GM12878 (cell line): ENCODE measurements at regions not wholly inside any gene's neighbourhood (a gene's known extent, or its start where the extent isn't known, plus 50 kb on each side); places are given as distances from the start of the nearest gene placed in this dataset.

Experiments used
- ATAC-seq: fragments of 200-7000 bp; cut with Tn5 transposase; 3 replicates; pipeline ENCODE4 v1.9.1; 2020; ENCODE audit warnings: mild to moderate bottlenecking, moderate library complexity
- BruUV-seq: library from RNA; stranded (reverse); fragments of 400-500 nt; replicated peaks from 2 replicates; lab custom pipeline; 2021; lab: Mats Ljungman, UMichigan
- CTCF ChIA-PET: fragments of 300-600 bp; sonication (Branson Sonifier 250); formaldehyde crosslinking; extraction: SDS; loops from one replicate; lab custom pipeline; 2021; ENCODE audit warnings: inconsistent platforms; lab: Yijun Ruan, JAX
- POLR2A ChIA-PET: fragments of 350-600 bp; formaldehyde crosslinking; extraction: SDS; loops from one replicate; lab custom pipeline; 2021; ENCODE audit warnings: inconsistent platforms; lab: Charles Lee
- RAD21 ChIA-PET: fragments of 300-600 bp; sonication (Branson Sonifier 250); formaldehyde crosslinking; loops from one replicate; lab custom pipeline; 2023; ENCODE audit warnings: antibody characterized with exemption; ENCODE audit not compliant: unreplicated experiment; lab: Charles Lee
- SMC1A ChIA-PET: fragments of 300-600 bp; sonication (Branson Sonifier 250); formaldehyde crosslinking; loops from one replicate; lab custom pipeline; 2023; ENCODE audit not compliant: unreplicated experiment, uncharacterized antibody; lab: Charles Lee
- DNase-seq: peaks from one replicate; pipeline ENCODE4 v3.0.0-alpha.2; 2011; ENCODE audit warnings: low read depth, low spot score
- FAIRE-seq: peaks from 3 replicates; lab custom pipeline; 2011; peaks lifted over from hg19 to GRCh38; lab: Jason Lieb, UNC
- H2AFZ ChIP-seq: 2 replicates; pipeline ENCODE4 v1.6.0; 2011; ENCODE audit warnings: low read depth, low read length, control low read depth; ENCODE audit not compliant: control insufficient read depth
- H3K27ac ChIP-seq: 2 replicates; pipeline ENCODE4 v1.5.1; 2011; ENCODE audit warnings: control low read depth; ENCODE audit not compliant: control insufficient read depth, insufficient read depth
- H3K27me3 ChIP-seq, 2 experiments: replicated peaks in 1 of 2; 2 replicates each; pipeline versions ENCODE4 v1.6.0 to v1.6.1; 2011; ENCODE audit warnings: low read length in 1 of 2; ENCODE audit not compliant: control insufficient read depth in 2 of 2, insufficient read depth in 2 of 2
- H3K36me3 ChIP-seq, 2 experiments: 2 replicates each; pipeline ENCODE4 v1.5.1; 2011; ENCODE audit warnings: low read length in 1 of 2; ENCODE audit not compliant: control insufficient read depth in 2 of 2, insufficient read depth in 2 of 2
- H3K4me1 ChIP-seq: 2 replicates; pipeline ENCODE4 v1.6.1; 2011; ENCODE audit warnings: mild to moderate bottlenecking, low read length, moderate library complexity, mixed read lengths; ENCODE audit not compliant: control insufficient read depth, insufficient read depth
- H3K4me2 ChIP-seq: 2 replicates; pipeline ENCODE4 v1.6.0; 2011; ENCODE audit warnings: control low read depth; ENCODE audit not compliant: control insufficient read depth, insufficient read depth
- H3K4me3 ChIP-seq: fragments of 200-600 bp; sonication (generic); 2 replicates; pipeline ENCODE4 v1.5.1; 2016
- H3K79me2 ChIP-seq: 2 replicates; pipeline ENCODE4 v1.6.0; 2011; ENCODE audit warnings: low read length; ENCODE audit not compliant: control insufficient read depth, insufficient read depth
- H3K9ac ChIP-seq: 2 replicates; pipeline ENCODE4 v1.8.0; 2011; ENCODE audit warnings: low read length, control low read depth, mixed read lengths; ENCODE audit not compliant: control insufficient read depth, insufficient read depth
- H3K9me3 ChIP-seq: replicated peaks from 3 replicates; pipeline ENCODE4 v1.5.1; 2011; ENCODE audit warnings: mild to moderate bottlenecking, low read length; ENCODE audit not compliant: control insufficient read depth, insufficient read depth
- H4K20me1 ChIP-seq: 2 replicates; pipeline ENCODE4 v1.6.0; 2011; ENCODE audit not compliant: control insufficient read depth, insufficient read depth
- BHLHE40 ChIP-seq, 2 experiments: fragments of 450-650 bp in 1 of 2; IDR thresholded peaks; 2 replicates each; pipeline ENCODE4 v1.6.1; 2011 to 2017; ENCODE audit warnings: low read depth in 2 of 2, borderline replicate concordance in 1 of 2, improper control_type of control experiment in 1 of 2, low read length in 1 of 2, mild to moderate bottlenecking in 1 of 2
- CHD1 ChIP-seq: IDR thresholded peaks from 2 replicates; pipeline ENCODE4 v1.6.1; 2012; ENCODE audit warnings: low read depth, low read length, improper control_type of control experiment
- CREB1 ChIP-seq: IDR thresholded peaks from 2 replicates; pipeline ENCODE4 v1.6.1; 2012; ENCODE audit warnings: low read depth, mild to moderate bottlenecking, inconsistent platforms
- EP300 ChIP-seq, 2 experiments: fragments of 150-350 bp in 1 of 2; IDR thresholded peaks; 2 replicates each; pipeline ENCODE4 v1.6.1; 2011 to 2012; ENCODE audit warnings: low read depth in 2 of 2, low read length in 2 of 2, borderline replicate concordance in 1 of 2, improper control_type of control experiment in 1 of 2, inconsistent platforms in 1 of 2; ENCODE audit not compliant: control insufficient read depth in 1 of 2
- ESRRA ChIP-seq: IDR thresholded peaks from 2 replicates; pipeline ENCODE4 v1.6.1; 2012; ENCODE audit warnings: mild to moderate bottlenecking, low read length, improper control_type of control experiment
- HDGF ChIP-seq: fragments of 450-650 bp; IDR thresholded peaks from 2 replicates; pipeline ENCODE4 v1.6.1; 2016; ENCODE audit warnings: antibody characterized with exemption
- IKZF1 ChIP-seq: fragments of 450-650 bp; conservative IDR thresholded peaks from 2 replicates; pipeline ENCODE4 v1.6.1; 2017; ENCODE audit warnings: antibody characterized with exemption, mild to moderate bottlenecking
- MAX ChIP-seq: IDR thresholded peaks from 2 replicates; pipeline ENCODE4 v1.6.1; 2012; ENCODE audit warnings: low read depth, low read length, improper control_type of control experiment
- MEF2B ChIP-seq: fragments of 450-650 bp; IDR thresholded peaks from 2 replicates; pipeline ENCODE4 v1.6.1; 2018; ENCODE audit warnings: mild to moderate bottlenecking, moderate library complexity; ENCODE audit not compliant: partially characterized antibody, poor library complexity, severe bottlenecking
- MTA2 ChIP-seq: fragments of 450-650 bp; IDR thresholded peaks from 2 replicates; pipeline ENCODE4 v1.6.1; 2016; ENCODE audit warnings: low read depth, mild to moderate bottlenecking, moderate library complexity
- PML ChIP-seq: IDR thresholded peaks from 2 replicates; pipeline ENCODE4 v1.6.1; 2012; ENCODE audit warnings: low read length, inconsistent platforms
- POLR2AphosphoS2 ChIP-seq: IDR thresholded peaks from 2 replicates; pipeline ENCODE4 v1.6.1; 2011; ENCODE audit warnings: low read depth, mild to moderate bottlenecking, low read length, improper control_type of control experiment, moderate library complexity
- SP1 ChIP-seq: IDR thresholded peaks from one replicate; pipeline ENCODE4 v1.6.1; 2011; ENCODE audit warnings: low read depth, low read length
- TAF1 ChIP-seq: IDR thresholded peaks from 2 replicates; pipeline ENCODE4 v1.6.1; 2011; ENCODE audit warnings: mild to moderate bottlenecking, low read depth, low read length, borderline replicate concordance
- WRNIP1 ChIP-seq: IDR thresholded peaks from 2 replicates; pipeline ENCODE4 v1.6.1; 2011; ENCODE audit warnings: low read depth, low read length, improper control_type of control experiment, borderline replicate concordance
- ZSCAN29 ChIP-seq: fragments of 450-650 bp; IDR thresholded peaks from 2 replicates; pipeline ENCODE4 v1.6.1; 2017; ENCODE audit warnings: mild to moderate bottlenecking, moderate library complexity
- WGBS: methylation state at CpG from one replicate; pipeline ENCODE4 v1.1.6; 2016; ENCODE audit warnings: low lambda C conversion rate; ENCODE audit not compliant: insufficient replicate concordance, insufficient coverage; ENCODE audit errors: missing lambda C conversion rate; 5-methylcytosine and 5-hydroxymethylcytosine counted together
- in situ Hi-C: fragments of 300-500 bp; cut with MboI; formaldehyde crosslinking; loops from 9 replicates; pipeline ENCODE4 v1.14.3; 2018; ENCODE audit warnings: mixed read lengths
- intact Hi-C: fragments of 100-400 bp; cut with micrococcal nuclease; formaldehyde crosslinking; loops from one replicate; pipeline ENCODE4 v1.14.2; 2022; ENCODE audit not compliant: unreplicated experiment

GRCh38 chr16:85170066-85170491, 57.8 kb upstream of the CIBAR2 start (continued):
- TF ChIP-seq WRNIP1 (no peak), CREB1 (no peak), SP1 (no peak), IKZF1 (no peak)
- TF ChIP-seq, all 136 proteins: peak for 0

- no peak for FAIRE-seq
- intact Hi-C loops = loop anchor here (5.0 kb wide), 1 partner anchor 57 kb away; no protein-coding TSS in a partner anchor
Observed at GRCh38 chr16:85170590-85171003, 58.3 kb upstream of the CIBAR2 start.

More at GRCh38 chr16:85170590-85171003, 58.3 kb upstream of the CIBAR2 start:
- Histone ChIP-seq H3K4me1 (no peaks in the 10 kb centered on the region), H3K9me3 (no peaks in the 10 kb centered on the region), H2AFZ (no peak overlapping the region), H3K79me2 (no peaks in the 10 kb centered on the region), H4K20me1 (no peaks in the 10 kb centered on the region), H3K27me3 (peaks cover 2 to 7% of the 10 kb centered on the region in 2 experiments; a peak in 3 of 4 replicates), H3K36me3 (no peaks in the 10 kb centered on the region), H3K9ac (no peak overlapping the region), H3K27ac (no peak overlapping the region), H3K4me3 (no peak overlapping the region), H3K4me2 (no peak overlapping the region)
- TF ChIP-seq PML (no peak), CHD1 (no peak), POLR2AphosphoS2 (no peak), HDGF (no peak), MEF2B (no peak), MTA2 (no peak), ESRRA (no peak), MAX (no peak), IKZF1 (no peak), EP300 (IDR thresholded peaks at IDR 0.05; ENCODE audit: borderline replicate concordance in 1 of 2, control insufficient read depth in 1 of 2, low read depth in 2 of 2, low read length in 2 of 2) (no peak), ZSCAN29 (no peak), BHLHE40 (IDR thresholded peaks at IDR 0.05; ENCODE audit: borderline replicate concordance in 1 of 2, low read depth in 2 of 2, low read length in 1 of 2) (no peak), TAF1 (no peak)
- WGBS = 72% methylated on average over 21 of the region's 23 CpGs
- DNase-seq (no peak), ATAC-seq (no peak)
- ChIA-PET RAD21 (no interaction called here), SMC1A (no interaction called here), POLR2A (no interaction called here), CTCF (interaction anchor here (1.1 to 2.9 kb wide), 2 partner anchors 31 to 75 kb away, joined by 3 to 12 read pairs; no protein-coding TSS in a partner anchor)
- in situ Hi-C loops = no loop called here
- no TSS peak for BruUV-seq
